ENCODE measurements at regions not wholly inside any gene's neighbourhood (a gene's known extent, or its start where the extent isn't known, plus 50 kb on each side); places are given as distances from the start of the nearest gene placed in this dataset.

- ATAC-seq (ENCODE audit: low FRiP score in 2 of 2), result peak in 1 of 2 donors; percentile 20
- WGBS, 2 donors, result 50 to 61% methylated on average over 1 of the region's 1 CpG
- Histone ChIP-seq H3K4me1 (peaks cover 2 to 11% (median 9%) of the 10 kb centered on the region in 4 donors), H3K27me3 (no peaks in the 10 kb centered on the region), H3K27ac (no peak overlapping the region), H3K4me3 (no peak overlapping the region), H3K36me3 (no peaks in the 10 kb centered on the region), H3K9me3 (peaks cover 0 to 5% (median 0%) of the 10 kb centered on the region in 4 donors)
- no peak for DNase-seq
- TF ChIP-seq POLR2AphosphoS5 (IDR thresholded peaks at IDR 0.05) (no peak), POLR2A (IDR thresholded peaks at IDR 0.05) (no peak), EP300 (IDR thresholded peaks at IDR 0.05) (no peak)
- TF ChIP-seq, protein P1, sequence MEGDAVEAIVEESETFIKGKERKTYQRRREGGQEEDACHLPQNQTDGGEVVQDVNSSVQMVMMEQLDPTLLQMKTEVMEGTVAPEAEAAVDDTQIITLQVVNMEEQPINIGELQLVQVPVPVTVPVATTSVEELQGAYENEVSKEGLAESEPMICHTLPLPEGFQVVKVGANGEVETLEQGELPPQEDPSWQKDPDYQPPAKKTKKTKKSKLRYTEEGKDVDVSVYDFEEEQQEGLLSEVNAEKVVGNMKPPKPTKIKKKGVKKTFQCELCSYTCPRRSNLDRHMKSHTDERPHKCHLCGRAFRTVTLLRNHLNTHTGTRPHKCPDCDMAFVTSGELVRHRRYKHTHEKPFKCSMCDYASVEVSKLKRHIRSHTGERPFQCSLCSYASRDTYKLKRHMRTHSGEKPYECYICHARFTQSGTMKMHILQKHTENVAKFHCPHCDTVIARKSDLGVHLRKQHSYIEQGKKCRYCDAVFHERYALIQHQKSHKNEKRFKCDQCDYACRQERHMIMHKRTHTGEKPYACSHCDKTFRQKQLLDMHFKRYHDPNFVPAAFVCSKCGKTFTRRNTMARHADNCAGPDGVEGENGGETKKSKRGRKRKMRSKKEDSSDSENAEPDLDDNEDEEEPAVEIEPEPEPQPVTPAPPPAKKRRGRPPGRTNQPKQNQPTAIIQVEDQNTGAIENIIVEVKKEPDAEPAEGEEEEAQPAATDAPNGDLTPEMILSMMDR (IDR thresholded peaks at IDR 0.05), result no peak
Measured at GRCh38 chr5:158383486-158383885, 524.5 kb upstream of the CLINT1 start.

DNA sequence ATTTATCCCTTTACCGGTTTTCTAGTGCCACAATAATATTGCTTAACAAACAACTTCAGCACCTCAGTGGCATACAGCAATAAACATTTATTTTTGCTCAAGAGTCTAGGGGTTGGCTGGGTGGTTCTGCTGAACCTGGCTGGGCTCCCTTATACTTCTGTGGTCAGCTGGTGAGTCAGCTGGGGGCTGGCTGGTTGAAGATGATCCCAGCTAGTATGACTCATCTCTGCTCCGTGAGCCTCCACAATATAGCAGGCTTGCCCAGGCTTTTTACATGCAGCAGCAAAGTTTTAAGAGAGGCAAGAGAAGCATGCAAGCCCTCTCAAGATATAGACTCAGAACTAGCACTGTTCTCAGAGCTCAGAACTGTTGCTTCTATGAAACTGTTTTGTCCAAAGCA lies 523.5 kb upstream of the CLINT1 start:
- WGBS, 2 donors, result 15 to 32% methylated on average over 2 of the region's 2 CpGs
- no peak overlapping the region for H3K4me3 ChIP-seq
- H3K36me3 ChIP-seq, result no peaks in the 10 kb centered on the region
- H3K4me1 ChIP-seq, result peaks cover 2 to 11% (median 9%) of the 10 kb centered on the region in 4 donors
- DNase-seq (peak in 1 of 2 donors; percentile 82), ATAC-seq (ENCODE audit: low FRiP score in 2 of 2) (peak; percentile 87 to 96)
- no peak for TF ChIP-seq EP300 (IDR thresholded peaks at IDR 0.05)
- no peak for TF ChIP-seq POLR2A (IDR thresholded peaks at IDR 0.05)
- no peak for TF ChIP-seq POLR2AphosphoS5 (IDR thresholded peaks at IDR 0.05)
- TF ChIP-seq, protein P1 (IDR thresholded peaks at IDR 0.05), result no peak
- H3K27me3 ChIP-seq, result no peaks in the 10 kb centered on the region
- no peak overlapping the region for H3K27ac ChIP-seq
- peaks cover 0 to 5% (median 0%) of the 10 kb centered on the region in 4 donors for H3K9me3 ChIP-seq

DNA sequence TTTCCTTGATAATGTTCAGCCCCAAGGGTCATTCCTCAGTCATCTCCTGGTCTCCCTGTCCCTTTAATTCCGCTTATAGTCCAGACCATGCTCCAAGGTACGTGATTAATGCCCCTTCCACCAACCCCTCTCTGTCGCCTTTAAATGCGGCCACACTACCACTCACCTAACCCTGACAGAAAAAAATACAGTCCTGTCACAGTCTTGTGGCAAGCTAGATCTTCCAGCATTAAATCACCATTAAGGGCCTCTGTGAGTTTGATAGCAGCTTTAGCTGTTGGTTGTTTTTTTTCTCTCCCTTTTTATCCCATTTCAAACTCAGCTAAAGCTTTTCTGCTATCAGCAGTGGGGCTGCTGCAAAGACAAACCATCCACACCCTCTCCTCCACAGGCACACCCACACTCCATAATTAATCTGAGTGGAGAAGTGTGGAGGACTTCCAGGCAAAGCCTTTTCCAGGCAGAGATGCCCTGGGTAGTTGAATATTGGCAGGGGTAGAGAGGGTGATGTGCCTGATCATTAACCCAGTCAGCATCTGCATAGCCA lies 522.7 kb upstream of the CLINT1 start:
- H3K27ac ChIP-seq, result no peak overlapping the region
- ATAC-seq (ENCODE audit: low FRiP score in 2 of 2), result peak in 1 of 2 donors; percentile 8

GRCh38 chr5:158380661-158381060 lies 521.7 kb upstream of the CLINT1 start:
- no peak for ATAC-seq (ENCODE audit: low FRiP score in 2 of 2)
- Histone ChIP-seq H3K27ac (no peak overlapping the region), H3K27me3 (no peaks in the 10 kb centered on the region), H3K4me1 (peaks cover 2 to 11% (median 9%) of the 10 kb centered on the region in 4 donors), H3K4me3 (no peak overlapping the region), H3K9me3 (peaks cover 0 to 3% (median 0%) of the 10 kb centered on the region in 4 donors), H3K36me3 (no peaks in the 10 kb centered on the region)
- TF ChIP-seq POLR2A (IDR thresholded peaks at IDR 0.05) (no peak), POLR2AphosphoS5 (IDR thresholded peaks at IDR 0.05) (no peak), EP300 (IDR thresholded peaks at IDR 0.05) (no peak)
- TF ChIP-seq, protein P1 (IDR thresholded peaks at IDR 0.05), result no peak
- no peak for DNase-seq
- 60 to 76% methylated on average over 5 of the region's 5 CpGs for WGBS, 2 donors

More for the DNA sequence above, 522.7 kb upstream of the CLINT1 start:
- WGBS, 2 donors, result 88 to 96% methylated on average over 4 of the region's 4 CpGs
- Histone ChIP-seq H3K9me3 (peaks cover 0 to 5% (median 0%) of the 10 kb centered on the region in 4 donors), H3K4me1 (peaks cover 2 to 11% (median 9%) of the 10 kb centered on the region in 4 donors), H3K27me3 (no peaks in the 10 kb centered on the region), H3K4me3 (no peak overlapping the region), H3K36me3 (no peaks in the 10 kb centered on the region)
- TF ChIP-seq POLR2A (IDR thresholded peaks at IDR 0.05) (no peak), EP300 (IDR thresholded peaks at IDR 0.05) (no peak), POLR2AphosphoS5 (IDR thresholded peaks at IDR 0.05) (no peak)
- TF ChIP-seq, protein P1 (IDR thresholded peaks at IDR 0.05), result no peak
- no peak for DNase-seq

DNA sequence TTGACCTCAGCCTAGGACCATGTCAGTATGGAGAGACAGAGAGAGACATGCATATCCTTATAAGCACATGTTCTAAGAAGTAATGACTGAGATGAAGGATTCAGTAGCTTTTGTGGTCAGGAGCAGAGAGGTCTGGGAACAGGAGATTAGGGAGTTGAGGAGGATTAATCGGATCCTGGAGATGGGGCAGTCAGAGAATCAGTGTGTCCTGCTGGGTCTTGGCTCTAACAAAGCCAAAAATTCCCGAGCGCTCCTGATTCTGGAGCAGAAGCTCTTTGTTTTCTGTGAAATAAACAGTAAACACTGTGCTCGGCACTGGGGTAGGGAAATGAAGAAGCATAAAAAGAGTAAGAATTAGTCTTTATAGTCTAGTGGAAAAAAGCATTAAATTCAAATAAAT lies 520.0 kb upstream of the CLINT1 start:
- Histone ChIP-seq H3K36me3 (no peaks in the 10 kb centered on the region), H3K4me1 (peaks cover 2 to 11% (median 9%) of the 10 kb centered on the region in 4 donors), H3K27me3 (no peaks in the 10 kb centered on the region), H3K9me3 (no peaks in the 10 kb centered on the region), H3K27ac (no peak overlapping the region), H3K4me3 (no peak overlapping the region)
- no peak for DNase-seq
- 80 to 91% methylated on average over 4 of the region's 4 CpGs for WGBS, 2 donors
- TF ChIP-seq, protein P1 (IDR thresholded peaks at IDR 0.05), result no peak
- TF ChIP-seq POLR2A (IDR thresholded peaks at IDR 0.05) (no peak), POLR2AphosphoS5 (IDR thresholded peaks at IDR 0.05) (no peak), EP300 (IDR thresholded peaks at IDR 0.05) (no peak)
- no peak for ATAC-seq (ENCODE audit: low FRiP score in 2 of 2)
